Panc1 (cell line): ENCODE measurements at regions not wholly inside any gene's neighbourhood (a gene's known extent, or its start where the extent isn't known, plus 50 kb on each side); places are given as distances from the start of the nearest gene placed in this dataset.

Experiments used
- POLR2AphosphoS5 ChIP-seq: IDR thresholded peaks from 2 replicates; pipeline ENCODE4 v1.6.1; 2012; ENCODE audit warnings: mild to moderate bottlenecking, low read depth, low read length, moderate library complexity
- SIN3A ChIP-seq: IDR thresholded peaks from 2 replicates; pipeline ENCODE4 v1.6.1; 2012; ENCODE audit warnings: low read depth, mild to moderate bottlenecking, low read length, moderate library complexity, borderline replicate concordance; ENCODE audit not compliant: insufficient read depth
- TF ChIP-seq, protein P1 (sequence below): fragments of 450-650 bp; IDR thresholded peaks from 2 replicates; pipeline ENCODE4 v1.5.1; 2017; ENCODE audit warnings: mild to moderate bottlenecking
- TF ChIP-seq, protein P2 (sequence below), 2 experiments: IDR thresholded peaks; 2 replicates each; pipeline ENCODE4 v1.6.1; 2011 to 2012; ENCODE audit warnings: low read depth in 2 of 2, control low read depth in 1 of 2, low read length in 1 of 2, mild to moderate bottlenecking in 1 of 2, moderate library complexity in 1 of 2; ENCODE audit not compliant: insufficient read depth in 1 of 2

DNA sequence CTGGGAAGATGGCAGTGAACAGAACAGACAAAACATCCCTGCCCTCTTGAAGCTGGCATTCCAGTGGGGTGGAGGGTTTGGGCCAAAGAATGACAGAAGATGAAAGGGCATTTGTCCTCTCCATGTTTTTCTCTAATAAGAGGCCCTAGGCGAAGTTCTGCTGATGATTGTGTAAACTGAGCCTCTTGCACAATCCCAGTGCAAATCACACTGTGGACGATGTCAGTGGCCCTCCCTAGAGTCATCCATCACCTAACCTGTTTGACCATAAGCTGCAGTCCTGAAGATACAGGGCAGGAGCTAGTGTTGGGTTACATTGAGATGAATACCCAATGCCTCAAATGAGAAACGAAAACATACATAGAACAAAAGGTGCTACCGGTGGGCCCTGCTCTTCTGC, 622.4 kb upstream of the TBX3 start:
- TF ChIP-seq, protein P1, sequence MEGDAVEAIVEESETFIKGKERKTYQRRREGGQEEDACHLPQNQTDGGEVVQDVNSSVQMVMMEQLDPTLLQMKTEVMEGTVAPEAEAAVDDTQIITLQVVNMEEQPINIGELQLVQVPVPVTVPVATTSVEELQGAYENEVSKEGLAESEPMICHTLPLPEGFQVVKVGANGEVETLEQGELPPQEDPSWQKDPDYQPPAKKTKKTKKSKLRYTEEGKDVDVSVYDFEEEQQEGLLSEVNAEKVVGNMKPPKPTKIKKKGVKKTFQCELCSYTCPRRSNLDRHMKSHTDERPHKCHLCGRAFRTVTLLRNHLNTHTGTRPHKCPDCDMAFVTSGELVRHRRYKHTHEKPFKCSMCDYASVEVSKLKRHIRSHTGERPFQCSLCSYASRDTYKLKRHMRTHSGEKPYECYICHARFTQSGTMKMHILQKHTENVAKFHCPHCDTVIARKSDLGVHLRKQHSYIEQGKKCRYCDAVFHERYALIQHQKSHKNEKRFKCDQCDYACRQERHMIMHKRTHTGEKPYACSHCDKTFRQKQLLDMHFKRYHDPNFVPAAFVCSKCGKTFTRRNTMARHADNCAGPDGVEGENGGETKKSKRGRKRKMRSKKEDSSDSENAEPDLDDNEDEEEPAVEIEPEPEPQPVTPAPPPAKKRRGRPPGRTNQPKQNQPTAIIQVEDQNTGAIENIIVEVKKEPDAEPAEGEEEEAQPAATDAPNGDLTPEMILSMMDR = no peak
- no peak for TF ChIP-seq SIN3A
- no peak for TF ChIP-seq POLR2AphosphoS5
- TF ChIP-seq, protein P2, sequence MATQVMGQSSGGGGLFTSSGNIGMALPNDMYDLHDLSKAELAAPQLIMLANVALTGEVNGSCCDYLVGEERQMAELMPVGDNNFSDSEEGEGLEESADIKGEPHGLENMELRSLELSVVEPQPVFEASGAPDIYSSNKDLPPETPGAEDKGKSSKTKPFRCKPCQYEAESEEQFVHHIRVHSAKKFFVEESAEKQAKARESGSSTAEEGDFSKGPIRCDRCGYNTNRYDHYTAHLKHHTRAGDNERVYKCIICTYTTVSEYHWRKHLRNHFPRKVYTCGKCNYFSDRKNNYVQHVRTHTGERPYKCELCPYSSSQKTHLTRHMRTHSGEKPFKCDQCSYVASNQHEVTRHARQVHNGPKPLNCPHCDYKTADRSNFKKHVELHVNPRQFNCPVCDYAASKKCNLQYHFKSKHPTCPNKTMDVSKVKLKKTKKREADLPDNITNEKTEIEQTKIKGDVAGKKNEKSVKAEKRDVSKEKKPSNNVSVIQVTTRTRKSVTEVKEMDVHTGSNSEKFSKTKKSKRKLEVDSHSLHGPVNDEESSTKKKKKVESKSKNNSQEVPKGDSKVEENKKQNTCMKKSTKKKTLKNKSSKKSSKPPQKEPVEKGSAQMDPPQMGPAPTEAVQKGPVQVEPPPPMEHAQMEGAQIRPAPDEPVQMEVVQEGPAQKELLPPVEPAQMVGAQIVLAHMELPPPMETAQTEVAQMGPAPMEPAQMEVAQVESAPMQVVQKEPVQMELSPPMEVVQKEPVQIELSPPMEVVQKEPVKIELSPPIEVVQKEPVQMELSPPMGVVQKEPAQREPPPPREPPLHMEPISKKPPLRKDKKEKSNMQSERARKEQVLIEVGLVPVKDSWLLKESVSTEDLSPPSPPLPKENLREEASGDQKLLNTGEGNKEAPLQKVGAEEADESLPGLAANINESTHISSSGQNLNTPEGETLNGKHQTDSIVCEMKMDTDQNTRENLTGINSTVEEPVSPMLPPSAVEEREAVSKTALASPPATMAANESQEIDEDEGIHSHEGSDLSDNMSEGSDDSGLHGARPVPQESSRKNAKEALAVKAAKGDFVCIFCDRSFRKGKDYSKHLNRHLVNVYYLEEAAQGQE (IDR thresholded peaks at IDR 0.05; ENCODE audit: insufficient read depth in 1 of 2, low read depth in 2 of 2, low read length in 1 of 2) = no peak
